ENCODE measurements at regions not wholly inside any gene's neighbourhood (a gene's known extent, or its start where the extent isn't known, plus 50 kb on each side); places are given as distances from the start of the nearest gene placed in this dataset.

- no peak overlapping the region for H4K91ac ChIP-seq (ENCODE audit: low read depth, low read length)
- H3K79me2 ChIP-seq (ENCODE audit: control insufficient read depth, insufficient read depth, low read length, poor library complexity) = no peaks in the 10 kb centered on the region
- H3K23ac ChIP-seq (ENCODE audit: low read length) = no peak overlapping the region
- DNase-seq = no peak
- H3K79me1 ChIP-seq (ENCODE audit: low read length) = no peaks in the 10 kb centered on the region
- H2BK5ac ChIP-seq (ENCODE audit: low read depth, low read length, poor library complexity) = no peak overlapping the region
- H3K9me3 ChIP-seq (ENCODE audit: insufficient read depth, low read depth, low read length) = no peaks in the 10 kb centered on the region
- no CpG with 5 or more reads among the region's 3 CpGs for WGBS (ENCODE audit: extremely low coverage, insufficient coverage, insufficient read length)
- H3K18ac ChIP-seq (ENCODE audit: low read length) = no peak overlapping the region
- H3K27ac ChIP-seq (ENCODE audit: low read depth, low read length) = no peak overlapping the region
- H2AFZ ChIP-seq (ENCODE audit: insufficient read depth, low read length, poor library complexity) = no peak overlapping the region
- no peak overlapping the region for H2AK5ac ChIP-seq (ENCODE audit: low read length)
- no peak overlapping the region for H3K9ac ChIP-seq (ENCODE audit: low read length)
- no peak overlapping the region for H2BK12ac ChIP-seq (ENCODE audit: low read length)
- no peaks in the 10 kb centered on the region for H3K36me3 ChIP-seq (ENCODE audit: control insufficient read depth in 1 of 2, insufficient read depth in 2 of 2, low read length in 2 of 2)
- H2BK120ac ChIP-seq (ENCODE audit: insufficient read depth, low read length, poor library complexity) = no peak overlapping the region
- no peak overlapping the region for H3K4me2 ChIP-seq (ENCODE audit: low read length)
- no peak overlapping the region for H3K14ac ChIP-seq (ENCODE audit: low read length)
- H3K27me3 ChIP-seq (ENCODE audit: insufficient read depth, low read length) = no peaks in the 10 kb centered on the region
- no peak overlapping the region for H3K4me3 ChIP-seq (ENCODE audit: low read depth, low read length)
- H4K8ac ChIP-seq (ENCODE audit: low read depth, low read length) = no peak overlapping the region
- no peak overlapping the region for H4K12ac ChIP-seq (ENCODE audit: low read depth, low read length)
- H3K4ac ChIP-seq (ENCODE audit: low read depth, low read length) = no peak overlapping the region
- H3K4me1 ChIP-seq (ENCODE audit: control insufficient read depth in 1 of 2, insufficient read depth in 2 of 2, low read length in 2 of 2) = no peaks in the 10 kb centered on the region
Measured at GRCh38 chr3:135368781-135369180, 573.7 kb downstream of the EPHB1 start.

- no peak for DNase-seq
- Histone ChIP-seq H3K9ac (ENCODE audit: low read length) (no peak overlapping the region), H3K36me3 (ENCODE audit: control insufficient read depth in 1 of 2, insufficient read depth in 2 of 2, low read length in 2 of 2) (no peaks in the 10 kb centered on the region), H4K8ac (ENCODE audit: low read depth, low read length) (no peak overlapping the region), H3K27me3 (ENCODE audit: insufficient read depth, low read length) (no peaks in the 10 kb centered on the region), H3K79me1 (ENCODE audit: low read length) (no peaks in the 10 kb centered on the region), H3K18ac (ENCODE audit: low read length) (no peak overlapping the region), H4K91ac (ENCODE audit: low read depth, low read length) (no peak overlapping the region), H2BK12ac (ENCODE audit: low read length) (no peak overlapping the region), H3K23ac (ENCODE audit: low read length) (no peak overlapping the region), H3K14ac (ENCODE audit: low read length) (no peak overlapping the region), H2AFZ (ENCODE audit: insufficient read depth, low read length, poor library complexity) (no peak overlapping the region), H3K4ac (ENCODE audit: low read depth, low read length) (no peak overlapping the region), H3K4me3 (ENCODE audit: low read depth, low read length) (no peak overlapping the region), H3K79me2 (ENCODE audit: control insufficient read depth, insufficient read depth, low read length, poor library complexity) (no peaks in the 10 kb centered on the region), H3K4me2 (ENCODE audit: low read length) (no peak overlapping the region), H2AK5ac (ENCODE audit: low read length) (no peak overlapping the region), H3K9me3 (ENCODE audit: insufficient read depth, low read depth, low read length) (no peaks in the 10 kb centered on the region), H4K12ac (ENCODE audit: low read depth, low read length) (no peak overlapping the region), H3K4me1 (ENCODE audit: control insufficient read depth in 1 of 2, insufficient read depth in 2 of 2, low read length in 2 of 2) (no peaks in the 10 kb centered on the region), H2BK120ac (ENCODE audit: insufficient read depth, low read length, poor library complexity) (no peak overlapping the region), H3K27ac (ENCODE audit: low read depth, low read length) (no peak overlapping the region), H2BK5ac (ENCODE audit: low read depth, low read length, poor library complexity) (no peak overlapping the region)
- 100% methylated on average over 1 of the region's 3 CpGs for WGBS (ENCODE audit: extremely low coverage, insufficient coverage, insufficient read length)
Measured at GRCh38 chr3:135374571-135374970, 579.5 kb downstream of the EPHB1 start.

- Histone ChIP-seq H3K18ac (ENCODE audit: low read length) (no peak overlapping the region), H3K4me1 (ENCODE audit: control insufficient read depth in 1 of 2, insufficient read depth in 2 of 2, low read length in 2 of 2) (no peaks in the 10 kb centered on the region), H3K4me2 (ENCODE audit: low read length) (no peak overlapping the region), H3K4me3 (ENCODE audit: low read depth, low read length) (no peak overlapping the region), H3K23ac (ENCODE audit: low read length) (no peak overlapping the region), H2BK12ac (ENCODE audit: low read length) (no peak overlapping the region), H3K27ac (ENCODE audit: low read depth, low read length) (no peak overlapping the region), H3K9ac (ENCODE audit: low read length) (no peak overlapping the region), H3K79me1 (ENCODE audit: low read length) (no peaks in the 10 kb centered on the region), H2AK5ac (ENCODE audit: low read length) (no peak overlapping the region), H3K9me3 (ENCODE audit: insufficient read depth, low read depth, low read length) (no peaks in the 10 kb centered on the region), H2BK120ac (ENCODE audit: insufficient read depth, low read length, poor library complexity) (no peak overlapping the region), H2AFZ (ENCODE audit: insufficient read depth, low read length, poor library complexity) (no peak overlapping the region), H2BK5ac (ENCODE audit: low read depth, low read length, poor library complexity) (no peak overlapping the region), H3K27me3 (ENCODE audit: insufficient read depth, low read length) (no peaks in the 10 kb centered on the region), H4K12ac (ENCODE audit: low read depth, low read length) (no peak overlapping the region), H4K91ac (ENCODE audit: low read depth, low read length) (no peak overlapping the region), H3K36me3 (ENCODE audit: control insufficient read depth in 1 of 2, insufficient read depth in 2 of 2, low read length in 2 of 2) (no peaks in the 10 kb centered on the region), H4K8ac (ENCODE audit: low read depth, low read length) (no peak overlapping the region), H3K79me2 (ENCODE audit: control insufficient read depth, insufficient read depth, low read length, poor library complexity) (no peaks in the 10 kb centered on the region), H3K14ac (ENCODE audit: low read length) (no peak overlapping the region), H3K4ac (ENCODE audit: low read depth, low read length) (no peak overlapping the region)
- DNase-seq = no peak
- no CpG with 5 or more reads among the region's 3 CpGs for WGBS (ENCODE audit: extremely low coverage, insufficient coverage, insufficient read length)
Measured at GRCh38 chr3:135382188-135382587, 583.3 kb upstream of the PPP2R3A start.

GRCh38 chr3:135382621-135383020, 582.9 kb upstream of the PPP2R3A start:
- H3K79me1 ChIP-seq (ENCODE audit: low read length) = no peaks in the 10 kb centered on the region
- H2AK5ac ChIP-seq (ENCODE audit: low read length) = no peak overlapping the region
- H4K91ac ChIP-seq (ENCODE audit: low read depth, low read length) = no peak overlapping the region
- H2AFZ ChIP-seq (ENCODE audit: insufficient read depth, low read length, poor library complexity) = no peak overlapping the region
- no peak overlapping the region for H2BK5ac ChIP-seq (ENCODE audit: low read depth, low read length, poor library complexity)
- H4K8ac ChIP-seq (ENCODE audit: low read depth, low read length) = no peak overlapping the region
- no peaks in the 10 kb centered on the region for H3K27me3 ChIP-seq (ENCODE audit: insufficient read depth, low read length)
- DNase-seq = no peak
- no peak overlapping the region for H3K18ac ChIP-seq (ENCODE audit: low read length)
- no peak overlapping the region for H2BK12ac ChIP-seq (ENCODE audit: low read length)
- no peaks in the 10 kb centered on the region for H3K4me1 ChIP-seq (ENCODE audit: control insufficient read depth in 1 of 2, insufficient read depth in 2 of 2, low read length in 2 of 2)
- no peak overlapping the region for H3K14ac ChIP-seq (ENCODE audit: low read length)
- no peaks in the 10 kb centered on the region for H3K79me2 ChIP-seq (ENCODE audit: control insufficient read depth, insufficient read depth, low read length, poor library complexity)
- no peak overlapping the region for H3K9ac ChIP-seq (ENCODE audit: low read length)
- H2BK120ac ChIP-seq (ENCODE audit: insufficient read depth, low read length, poor library complexity) = no peak overlapping the region
- no peaks in the 10 kb centered on the region for H3K9me3 ChIP-seq (ENCODE audit: insufficient read depth, low read depth, low read length)
- no peak overlapping the region for H4K12ac ChIP-seq (ENCODE audit: low read depth, low read length)
- H3K4me3 ChIP-seq (ENCODE audit: low read depth, low read length) = no peak overlapping the region
- H3K4ac ChIP-seq (ENCODE audit: low read depth, low read length) = no peak overlapping the region
- no CpG with 5 or more reads among the region's 3 CpGs for WGBS (ENCODE audit: extremely low coverage, insufficient coverage, insufficient read length)
- H3K4me2 ChIP-seq (ENCODE audit: low read length) = no peak overlapping the region
- no peak overlapping the region for H3K27ac ChIP-seq (ENCODE audit: low read depth, low read length)
- H3K23ac ChIP-seq (ENCODE audit: low read length) = no peak overlapping the region
- no peaks in the 10 kb centered on the region for H3K36me3 ChIP-seq (ENCODE audit: control insufficient read depth in 1 of 2, insufficient read depth in 2 of 2, low read length in 2 of 2)

Measured in trophoblast cell (in vitro differentiated cells and primary cell).